Stomach (tissue), 8 donors: ENCODE measurements at regions not wholly inside any gene's neighbourhood (a gene's known extent, or its start where the extent isn't known, plus 50 kb on each side); places are given as distances from the start of the nearest gene placed in this dataset.

ENCODE experiments used
- DNase-seq, 2 donors: peaks; one replicate each; pipeline versions ENCODE4 v3.0.0 to v3.0.0-alpha.2; 2013 to 2019
- H3K27ac ChIP-seq, 5 donors: fragments of 200-600 bp in 4 of 5; sonication (generic) in 4 of 5; one replicate each; pipeline ENCODE4 v1.5.1; 2013 to 2019; ENCODE audit warnings: mild to moderate bottlenecking in 1 of 5, moderate library complexity in 1 of 5
- H3K27me3 ChIP-seq, 3 donors: fragments of 200-600 bp; sonication (generic); one replicate each; pipeline ENCODE4 v1.5.1; 2017 to 2019; ENCODE audit warnings: mixed run types in 1 of 3
- H3K36me3 ChIP-seq, 4 donors: fragments of 200-600 bp; sonication (generic); 1 replicate in 3 of 4; 2 replicates in 1 of 4; pipeline ENCODE4 v1.5.1; 2016 to 2019
- H3K4me1 ChIP-seq, 4 donors: fragments of 200-600 bp; sonication (generic); one replicate each; pipeline ENCODE4 v1.5.1; 2016 to 2019
- H3K4me3 ChIP-seq, 4 donors: fragments of 200-600 bp; sonication (generic) in 3 of 4; one replicate each; pipeline ENCODE4 v1.5.1; 2016 to 2019; ENCODE audit warnings: mild to moderate bottlenecking in 1 of 4
- H3K9me3 ChIP-seq, 4 donors: fragments of 200-600 bp; sonication (generic); one replicate each; pipeline ENCODE4 v1.5.1; 2016 to 2019
- EP300 ChIP-seq: sonication (generic); formaldehyde crosslinking; IDR thresholded peaks from one replicate; pipeline ENCODE4 v1.6.1; 2017; ENCODE audit warnings: antibody characterized with exemption
- POLR2A ChIP-seq, 4 donors: fragments of 450-650 bp; IDR thresholded peaks; one replicate each; pipeline ENCODE4 v1.6.1; 2016; ENCODE audit warnings: antibody characterized with exemption in 4 of 4, control low read depth in 2 of 4, mild to moderate bottlenecking in 1 of 4, moderate library complexity in 1 of 4
- POLR2AphosphoS5 ChIP-seq, 3 donors: sonication (generic); formaldehyde crosslinking; IDR thresholded peaks; one replicate each; pipeline ENCODE4 v1.6.1; 2016; ENCODE audit warnings: antibody characterized with exemption in 3 of 3
- WGBS, 5 donors: extraction: QIAGEN DNeasy Blood & Tissue Kit in 3 of 5; methylation state at CpG; one replicate each; pipeline versions ENCODE4 v1.1.5 to v1.1.7; 2013 to 2018; 5-methylcytosine and 5-hydroxymethylcytosine counted together
- intact Hi-C: fragments of 100-400 bp; cut with DNase I; formaldehyde crosslinking; loops from one replicate; pipeline ENCODE4 v1.15.1; 2023; ENCODE audit warnings: low total_unique reads
- TF ChIP-seq, protein P1 (sequence below), 7 experiments: fragments of 450-650 bp in 4 of 7; fragments of 200-600 bp in 3 of 7; sonication (generic) in 3 of 7; IDR thresholded peaks; one replicate each; pipeline ENCODE4 v1.5.1; 2016 to 2019; ENCODE audit warnings: antibody characterized with exemption in 7 of 7, control low read depth in 2 of 7, mild to moderate bottlenecking in 1 of 7
- donor health status: healthy with polysubstance abuse.
- donor health status: Bipolar disorder and iron deficiency.
- donor health status: healthy.

DNA sequence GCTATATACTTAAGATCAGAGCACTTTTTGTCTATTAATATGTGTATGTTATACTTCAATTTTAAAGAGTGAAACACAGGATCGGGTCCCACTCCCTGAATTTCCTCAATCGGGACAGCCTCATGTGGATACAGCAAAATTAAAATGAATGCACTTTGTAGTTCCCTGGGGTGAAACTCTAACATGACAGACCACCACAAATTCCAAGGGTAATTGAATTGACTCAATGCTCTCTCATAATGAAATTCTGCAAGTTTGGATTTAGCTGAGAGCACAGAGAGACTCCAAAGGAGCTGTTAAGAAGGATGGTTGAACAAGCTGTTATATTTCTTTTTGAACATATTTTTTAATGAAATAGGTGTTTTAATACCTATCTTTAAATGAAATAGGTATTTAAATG is 413.6 kb downstream of the GXYLT1 start:
- H3K4me3 ChIP-seq: no peak overlapping the region
- DNase-seq: no peak
- no peaks in the 10 kb centered on the region for H3K27me3 ChIP-seq
- H3K27ac ChIP-seq: no peak overlapping the region
- no peaks in the 10 kb centered on the region for H3K9me3 ChIP-seq
- intact Hi-C loops: no loop called here
- H3K4me1 ChIP-seq: no peaks in the 10 kb centered on the region
- H3K36me3 ChIP-seq: no peaks in the 10 kb centered on the region
- TF ChIP-seq, protein P1, sequence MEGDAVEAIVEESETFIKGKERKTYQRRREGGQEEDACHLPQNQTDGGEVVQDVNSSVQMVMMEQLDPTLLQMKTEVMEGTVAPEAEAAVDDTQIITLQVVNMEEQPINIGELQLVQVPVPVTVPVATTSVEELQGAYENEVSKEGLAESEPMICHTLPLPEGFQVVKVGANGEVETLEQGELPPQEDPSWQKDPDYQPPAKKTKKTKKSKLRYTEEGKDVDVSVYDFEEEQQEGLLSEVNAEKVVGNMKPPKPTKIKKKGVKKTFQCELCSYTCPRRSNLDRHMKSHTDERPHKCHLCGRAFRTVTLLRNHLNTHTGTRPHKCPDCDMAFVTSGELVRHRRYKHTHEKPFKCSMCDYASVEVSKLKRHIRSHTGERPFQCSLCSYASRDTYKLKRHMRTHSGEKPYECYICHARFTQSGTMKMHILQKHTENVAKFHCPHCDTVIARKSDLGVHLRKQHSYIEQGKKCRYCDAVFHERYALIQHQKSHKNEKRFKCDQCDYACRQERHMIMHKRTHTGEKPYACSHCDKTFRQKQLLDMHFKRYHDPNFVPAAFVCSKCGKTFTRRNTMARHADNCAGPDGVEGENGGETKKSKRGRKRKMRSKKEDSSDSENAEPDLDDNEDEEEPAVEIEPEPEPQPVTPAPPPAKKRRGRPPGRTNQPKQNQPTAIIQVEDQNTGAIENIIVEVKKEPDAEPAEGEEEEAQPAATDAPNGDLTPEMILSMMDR (IDR thresholded peaks at IDR 0.05): no peak
- no peak for TF ChIP-seq EP300
- no peak for TF ChIP-seq POLR2A (IDR thresholded peaks at IDR 0.05)
- no peak for TF ChIP-seq POLR2AphosphoS5 (IDR thresholded peaks at IDR 0.05)
- WGBS, 5 donors: 75 to 90% (median 82%) methylated on average over 2 of the region's 2 CpGs

DNA sequence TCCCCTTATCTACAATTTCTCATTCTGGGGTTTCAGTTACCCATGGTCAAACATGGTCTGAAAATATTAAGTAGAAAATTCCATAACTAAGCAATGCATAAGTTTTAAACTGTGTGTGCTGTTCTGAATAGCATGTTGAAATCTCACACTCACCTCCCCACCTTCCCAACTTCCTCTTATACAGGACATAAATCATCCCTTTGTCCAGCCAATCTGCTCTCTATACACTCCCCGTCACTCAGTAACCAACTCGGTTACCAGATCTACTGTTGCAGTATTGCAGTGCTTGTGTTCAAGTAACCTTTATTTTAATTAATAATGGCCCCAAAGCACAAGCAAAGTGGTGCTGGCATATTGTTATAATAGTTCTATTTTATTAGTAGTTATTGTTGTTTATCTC is 420.5 kb downstream of the GXYLT1 start:
- Histone ChIP-seq H3K4me1 (no peaks in the 10 kb centered on the region), H3K27me3 (no peaks in the 10 kb centered on the region), H3K4me3 (no peak overlapping the region), H3K27ac (no peak overlapping the region), H3K9me3 (no peaks in the 10 kb centered on the region), H3K36me3 (no peaks in the 10 kb centered on the region)
- 17 to 29% (median 26%) methylated on average over 2 of the region's 2 CpGs for WGBS, 5 donors
- no peak for DNase-seq
- intact Hi-C loops: no loop called here
- TF ChIP-seq EP300: no peak
- no peak for TF ChIP-seq POLR2AphosphoS5 (IDR thresholded peaks at IDR 0.05)
- TF ChIP-seq POLR2A (IDR thresholded peaks at IDR 0.05): no peak
- TF ChIP-seq, protein P1 (IDR thresholded peaks at IDR 0.05): no peak

GRCh38 chr12:41719214-41719613 is 425.5 kb downstream of the GXYLT1 start:
- whole genome bisulfite sequencing, 5 donors: 66 to 73% (median 72%) methylated on average over 3 of the region's 3 CpGs
- TF ChIP-seq POLR2A (IDR thresholded peaks at IDR 0.05) (no peak), EP300 (no peak), POLR2AphosphoS5 (IDR thresholded peaks at IDR 0.05) (no peak)
- TF ChIP-seq, protein P1 (IDR thresholded peaks at IDR 0.05): no peak
- Histone ChIP-seq H3K9me3 (no peaks in the 10 kb centered on the region), H3K4me1 (no peaks in the 10 kb centered on the region), H3K27me3 (no peaks in the 10 kb centered on the region), H3K4me3 (no peak overlapping the region), H3K36me3 (no peaks in the 10 kb centered on the region), H3K27ac (no peak overlapping the region)
- no peak for DNase-seq
- intact Hi-C loops: no loop called here

- H3K4me3 ChIP-seq: no peak overlapping the region
- no peak overlapping the region for H3K27ac ChIP-seq
- H3K27me3 ChIP-seq: no peaks in the 10 kb centered on the region
- no peaks in the 10 kb centered on the region for H3K9me3 ChIP-seq
- TF ChIP-seq EP300 (no peak), POLR2AphosphoS5 (IDR thresholded peaks at IDR 0.05) (no peak), POLR2A (IDR thresholded peaks at IDR 0.05) (no peak)
- TF ChIP-seq, protein P1 (IDR thresholded peaks at IDR 0.05): no peak
- no peak for DNase-seq
- intact Hi-C loops: no loop called here
- no peaks in the 10 kb centered on the region for H3K4me1 ChIP-seq
- 71 to 77% (median 76%) methylated on average over 3 of the region's 3 CpGs for WGBS, 5 donors
- H3K36me3 ChIP-seq: no peaks in the 10 kb centered on the region
Measured at GRCh38 chr12:41715256-41715655, 429.4 kb downstream of the GXYLT1 start.
